IMR-90 (cell line): ENCODE measurements at regions not wholly inside any gene's neighbourhood (a gene's known extent, or its start where the extent isn't known, plus 50 kb on each side); places are given as distances from the start of the nearest gene placed in this dataset.

Experiments
- ATAC-seq: fragments of 200-7000 bp; cut with Tn5 transposase; 2 replicates; pipeline ENCODE4 v1.9.1; 2020; ENCODE audit warnings: low read depth, mild to moderate bottlenecking, moderate library complexity
- BruUV-seq: library from RNA; stranded (reverse); fragments of 400-500 nt; replicated peaks from 2 replicates; lab custom pipeline; 2021; lab: Mats Ljungman, UMichigan
- CTCF ChIA-PET: fragments of 300-600 bp; formaldehyde crosslinking; extraction: SDS; loops from one replicate; lab custom pipeline; 2021; ENCODE audit warnings: antibody characterized with exemption; lab: Yijun Ruan, JAX
- POLR2A ChIA-PET: fragments of 300-600 bp; sonication (Branson Sonifier 250); formaldehyde crosslinking; loops from one replicate; lab custom pipeline; 2022; ENCODE audit warnings: antibody characterized with exemption; ENCODE audit not compliant: unreplicated experiment; lab: Charles Lee
- DNase-seq: peaks from one replicate; pipeline ENCODE4 v3.0.0; 2013
- H2AFZ ChIP-seq: replicated peaks from 2 replicates; pipeline ENCODE3; 2013; ENCODE audit warnings: low read length, mild to moderate bottlenecking; ENCODE audit not compliant: poor library complexity
- H2AK5ac ChIP-seq: 2 replicates; pipeline ENCODE4 v1.6.1; 2013; ENCODE audit warnings: low read depth, low read length, inconsistent platforms
- H2AK9ac ChIP-seq: replicated peaks from 2 replicates; pipeline ENCODE3; 2013; ENCODE audit warnings: mild to moderate bottlenecking, low read depth, low read length, moderate library complexity; ENCODE audit not compliant: poor library complexity
- H2BK120ac ChIP-seq: 2 replicates; pipeline ENCODE4 v1.6.1; 2013; ENCODE audit warnings: low read depth, low read length, inconsistent platforms
- H2BK15ac ChIP-seq: 3 replicates; pipeline ENCODE4 v1.6.1; 2013; ENCODE audit warnings: low read depth, low read length, inconsistent platforms
- H2BK20ac ChIP-seq: 2 replicates; pipeline ENCODE4 v1.6.1; 2013; ENCODE audit warnings: low read depth, mild to moderate bottlenecking, inconsistent platforms, low read length, moderate library complexity
- H2BK5ac ChIP-seq: 2 replicates; pipeline ENCODE4 v1.6.1; 2013; ENCODE audit warnings: mild to moderate bottlenecking, low read depth, low read length, inconsistent platforms; ENCODE audit not compliant: poor library complexity, severe bottlenecking
- H3K14ac ChIP-seq: replicated peaks from 2 replicates; pipeline ENCODE4 v1.6.1; 2013; ENCODE audit warnings: low read depth, low read length, inconsistent platforms
- H3K18ac ChIP-seq: 2 replicates; pipeline ENCODE4 v1.6.1; 2013; ENCODE audit warnings: low read depth, low read length, control low read depth
- H3K23ac ChIP-seq: 2 replicates; pipeline ENCODE4 v1.6.1; 2013; ENCODE audit warnings: low read depth, low read length, inconsistent platforms
- H3K27ac ChIP-seq: 2 replicates; pipeline ENCODE4 v1.5.1; 2013; ENCODE audit warnings: mild to moderate bottlenecking, control low read depth, low read length; ENCODE audit not compliant: insufficient read depth
- H3K27me3 ChIP-seq: 2 replicates; pipeline ENCODE4 v1.6.1; 2013; ENCODE audit warnings: low read length; ENCODE audit not compliant: control insufficient read depth, insufficient read depth
- H3K36me3 ChIP-seq: 2 replicates; pipeline ENCODE4 v1.6.1; 2013; ENCODE audit warnings: low read length, mixed read lengths; ENCODE audit not compliant: control insufficient read depth, insufficient read depth
- H3K4ac ChIP-seq: 2 replicates; pipeline ENCODE4 v1.6.1; 2013; ENCODE audit warnings: low read depth, low read length, inconsistent platforms
- H3K4me1 ChIP-seq: 2 replicates; pipeline ENCODE4 v1.6.1; 2013; ENCODE audit warnings: low read length, mixed read lengths; ENCODE audit not compliant: control insufficient read depth, insufficient read depth
- H3K4me2 ChIP-seq: 2 replicates; pipeline ENCODE4 v1.6.1; 2013; ENCODE audit warnings: low read depth, mild to moderate bottlenecking, control low read depth, low read length, moderate library complexity
- H3K4me3 ChIP-seq: 2 replicates; pipeline ENCODE4 v1.5.1; 2013; ENCODE audit warnings: low read depth, mild to moderate bottlenecking, control low read depth, low read length, moderate library complexity; ENCODE audit not compliant: insufficient read depth
- H3K56ac ChIP-seq: 2 replicates; pipeline ENCODE4 v1.6.1; 2013; ENCODE audit warnings: low read length, inconsistent platforms; ENCODE audit not compliant: insufficient read depth; ENCODE audit errors: extremely low read depth
- H3K79me1 ChIP-seq, 2 experiments: 2 replicates each; pipeline ENCODE4 v1.6.1; 2013; ENCODE audit warnings: low read length in 2 of 2, inconsistent platforms in 1 of 2, low read depth in 1 of 2
- H3K9ac ChIP-seq: 2 replicates; pipeline ENCODE4 v1.6.1; 2013; ENCODE audit warnings: low read depth, low read length, control low read depth
- H3K9me1 ChIP-seq: 2 replicates; pipeline ENCODE4 v1.6.1; 2013; ENCODE audit warnings: low read length, inconsistent platforms; ENCODE audit not compliant: insufficient read depth
- H3K9me3 ChIP-seq: 2 replicates; pipeline ENCODE4 v1.6.1; 2013; ENCODE audit warnings: low read length; ENCODE audit not compliant: control insufficient read depth, insufficient read depth
- H4K20me1 ChIP-seq: 2 replicates; pipeline ENCODE4 v1.6.1; 2013; ENCODE audit warnings: low read length, inconsistent platforms; ENCODE audit not compliant: insufficient read depth
- H4K5ac ChIP-seq: 2 replicates; pipeline ENCODE4 v1.6.1; 2013; ENCODE audit warnings: mild to moderate bottlenecking, low read depth, low read length, control low read depth
- H4K8ac ChIP-seq, 2 experiments: 2 replicates each; pipeline ENCODE4 v1.6.1; 2013; ENCODE audit warnings: low read depth in 2 of 2, low read length in 2 of 2, control low read depth in 1 of 2, inconsistent platforms in 1 of 2
- H4K91ac ChIP-seq: 2 replicates; pipeline ENCODE4 v1.6.1; 2013; ENCODE audit warnings: low read depth, low read length, inconsistent platforms; ENCODE audit not compliant: insufficient read depth
- BHLHE40 ChIP-seq: fragments of 150-350 bp; IDR thresholded peaks from 2 replicates; pipeline ENCODE4 v1.6.1; 2016; ENCODE audit warnings: mild to moderate bottlenecking, low read depth, low read length
- CHD1 ChIP-seq: IDR thresholded peaks from 2 replicates; pipeline ENCODE4 v1.6.1; 2012; ENCODE audit warnings: low read depth, low read length, improper control_type of control experiment
- MAFK ChIP-seq: IDR thresholded peaks from 2 replicates; pipeline ENCODE4 v1.6.1; 2012; ENCODE audit warnings: low read depth, low read length, improper control_type of control experiment
- NFE2L2 ChIP-seq: fragments of 150-350 bp; IDR thresholded peaks from 2 replicates; pipeline ENCODE4 v1.6.1; 2016; ENCODE audit warnings: low read depth, mild to moderate bottlenecking, low read length
- SMC3 ChIP-seq: fragments of 150-350 bp; IDR thresholded peaks from 2 replicates; pipeline ENCODE4 v1.6.1; 2016; ENCODE audit warnings: low read depth, mild to moderate bottlenecking, antibody characterized with exemption, low read length, moderate library complexity
- WGBS, 2 experiments: methylation state at CpG; one replicate each; pipeline versions ENCODE4 v1.1.5 to v1.1.7; 2013; ENCODE audit warnings: missing lambda C conversion rate in 2 of 2; ENCODE audit not compliant: insufficient read length in 1 of 2; ENCODE audit errors: extremely low coverage in 2 of 2; 5-methylcytosine and 5-hydroxymethylcytosine counted together
- dilution Hi-C: fragments of 300-500 bp; cut with HindIII; formaldehyde crosslinking; loops from one replicate; pipeline ENCODE4 v1.14.3; 2018; ENCODE audit warnings: low sequenced_read_pairs; ENCODE audit not compliant: unreplicated experiment
- in situ Hi-C: fragments of 300-500 bp; cut with MboI; formaldehyde crosslinking; loops from 3 replicates; pipeline ENCODE4 v1.14.3; 2019; ENCODE audit warnings: low sequenced_read_pairs, inconsistent platforms, mixed read lengths
- intact Hi-C: fragments of 100-400 bp; cut with micrococcal nuclease; formaldehyde crosslinking; loops from 2 replicates; pipeline ENCODE4 v1.10.0; 2022

DNA sequence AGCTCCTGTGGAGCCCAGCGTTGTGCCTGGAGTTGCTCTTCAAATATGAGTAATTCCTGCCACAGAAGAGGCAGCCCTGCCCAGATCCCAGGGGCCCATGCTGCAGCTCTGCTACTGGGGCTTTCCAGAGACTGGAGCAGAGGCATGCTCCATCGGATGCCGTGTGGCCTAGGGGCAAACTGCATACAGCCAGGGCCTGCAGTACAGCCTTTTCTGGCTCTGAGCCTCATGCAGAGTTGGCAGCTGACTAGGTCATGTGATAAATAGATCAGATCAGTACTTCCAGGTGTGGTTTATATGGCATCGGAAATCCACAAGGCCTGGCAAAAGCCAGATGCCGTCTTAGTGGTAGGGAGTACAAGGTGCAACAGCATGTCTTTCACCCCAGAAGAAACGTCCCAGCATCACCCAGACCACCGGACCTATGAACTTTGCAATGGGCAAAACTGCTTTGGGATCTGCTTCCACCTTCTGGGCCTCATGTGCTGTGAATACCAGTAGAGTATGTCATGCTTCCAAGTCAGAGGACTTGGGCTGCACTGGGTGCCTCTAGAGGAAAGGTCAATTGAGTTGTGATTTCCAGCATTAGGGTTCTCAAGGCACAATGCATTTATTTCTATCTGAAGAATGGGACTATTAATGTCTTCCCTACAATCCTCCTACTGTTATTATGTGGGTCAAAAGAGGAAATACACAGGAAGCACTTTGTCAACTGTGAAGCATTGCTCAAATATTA lies 250.7 kb upstream of the ZNF32 start:
- Histone ChIP-seq H3K14ac (peak overlapping the region; percentile 31; the same call in 1 of the 2 replicates), H2BK120ac (no peak overlapping the region), H3K23ac (no peak overlapping the region), H3K27ac (no peak overlapping the region), H4K20me1 (no peaks in the 10 kb centered on the region), H2BK5ac (no peak overlapping the region), H3K18ac (no peak overlapping the region), H3K4me1 (peaks cover 10% of the 10 kb centered on the region), H2BK20ac (peak overlapping the region; percentile 16), H2AFZ (peak overlapping the region; percentile 18), H3K36me3 (no peaks in the 10 kb centered on the region), H2BK15ac (no peak overlapping the region), H3K9ac (no peak overlapping the region), H3K4ac (peak overlapping the region; percentile 44; the same call in 1 of the 2 replicates), H4K5ac (no peak overlapping the region), H4K8ac (peak overlapping the region in 1 of 2 experiments; percentile 26; a peak in 2 of 4 replicates), H3K56ac (no peak overlapping the region), H3K27me3 (no peaks in the 10 kb centered on the region), H2AK9ac (peak overlapping the region; percentile 79), H3K4me2 (no peak overlapping the region), H3K9me1 (peaks cover 5% of the 10 kb centered on the region; the same call in 1 of the 2 replicates), H2AK5ac (no peak overlapping the region; the same call in 1 of the 2 replicates), H4K91ac (peak overlapping the region; percentile 26; the same call in 1 of the 2 replicates), H3K79me1 (no peaks in the 10 kb centered on the region), H3K4me3 (no peak overlapping the region), H3K9me3 (no peaks in the 10 kb centered on the region)
- ChIA-PET POLR2A (no interaction called here), CTCF (no interaction called here)
- no peak for TF ChIP-seq SMC3
- TF ChIP-seq NFE2L2: no peak
- TF ChIP-seq MAFK: no peak
- TF ChIP-seq BHLHE40: no peak
- TF ChIP-seq CHD1: no peak
- in situ Hi-C loops (no loop called here), dilution Hi-C loops (no loop called here), intact Hi-C loops (no loop called here)
- ATAC-seq (peak; percentile 63), DNase-seq (no peak)
- no TSS peak for BruUV-seq
- WGBS, 2 experiments: 100% methylated on average over 2 of the region's 7 CpGs; no CpG with 5 or more reads in 1 of the 2 experiments
